8988T (cell line): ENCODE measurements at regions not wholly inside any gene's neighbourhood (a gene's known extent, or its start where the extent isn't known, plus 50 kb on each side); places are given as distances from the start of the nearest gene placed in this dataset.
"Not testable (repeated sequence)": the region's sequence is repeated elsewhere in the genome, so short reads cannot be mapped to it uniquely, and the experiment has no call there.

Experiments
- DNase-seq: peaks from one replicate; pipeline ENCODE4 v3.0.0; 2011

DNA sequence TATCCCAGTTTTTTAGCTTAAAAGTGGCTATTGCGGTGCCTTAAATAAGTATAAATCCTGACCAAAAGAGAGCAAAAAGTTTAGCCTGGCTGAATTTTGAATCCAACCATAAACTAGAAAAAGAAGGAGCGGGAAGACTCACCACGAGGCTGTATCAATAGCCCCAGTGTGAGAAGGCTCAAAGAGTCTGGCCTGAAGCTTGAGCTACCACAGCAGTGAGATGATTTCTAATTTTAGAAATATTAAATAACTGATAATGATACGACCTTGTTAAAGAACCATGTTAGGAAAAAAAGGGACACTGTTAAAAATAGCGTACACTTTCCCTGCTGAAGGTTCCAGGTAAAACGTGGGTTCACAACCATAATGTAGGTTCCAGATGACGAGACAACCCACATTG is 134.1 kb upstream of the ZNF462 start:
- DNase-seq: no peak

GRCh38 chr9:106731910-106732309 is 131.1 kb upstream of the ZNF462 start:
- DNase-seq: no peak

DNA sequence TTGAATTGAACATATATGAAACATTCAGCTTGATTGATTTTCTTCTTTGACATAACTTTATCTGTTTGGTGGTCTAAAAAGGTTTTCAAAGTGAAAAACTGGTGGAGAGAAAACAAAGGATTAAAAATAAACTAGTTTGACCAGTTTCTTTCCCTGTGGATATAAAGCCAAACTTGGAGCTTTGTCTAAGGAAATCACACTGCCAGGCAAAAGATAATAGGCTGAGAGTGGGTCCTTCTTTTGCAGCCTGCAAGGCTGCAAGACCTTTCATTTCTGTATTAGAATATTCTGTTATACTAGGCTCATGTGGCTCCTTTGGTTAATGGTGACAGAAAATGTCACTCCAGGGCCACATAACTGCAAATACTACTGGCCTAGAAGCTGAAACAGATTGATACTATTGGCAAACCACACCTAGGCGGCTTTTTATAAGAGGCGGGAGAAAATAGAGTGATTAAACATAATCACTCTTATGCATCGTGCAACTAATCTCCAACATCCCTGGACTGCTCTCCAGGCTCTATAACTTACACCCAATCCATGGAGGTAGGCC is 129.1 kb upstream of the ZNF462 start:
- DNase-seq: no peak

DNA sequence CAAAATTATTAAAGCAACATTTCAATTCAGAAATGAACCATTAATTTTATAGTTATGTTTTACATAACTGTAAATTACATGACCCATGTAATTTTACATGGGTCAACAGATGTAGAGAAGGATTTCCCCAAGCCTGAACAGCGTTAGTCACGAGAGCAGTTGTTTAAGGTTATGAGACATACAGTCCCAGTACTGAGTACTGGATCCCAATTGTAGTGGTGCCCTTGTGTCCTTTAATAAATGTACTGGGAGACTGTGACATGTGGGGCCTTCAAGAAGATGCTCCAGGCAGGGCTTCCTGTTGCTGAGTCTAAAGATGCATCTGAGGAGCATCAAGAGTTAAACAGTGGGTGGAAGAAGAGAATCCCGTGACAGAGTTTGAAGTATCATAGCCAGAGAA is 125.5 kb upstream of the ZNF462 start:
- DNase-seq: no peak

GRCh38 chr9:106738109-106738508 is 124.9 kb upstream of the ZNF462 start:
- DNase-seq: no peak

DNA sequence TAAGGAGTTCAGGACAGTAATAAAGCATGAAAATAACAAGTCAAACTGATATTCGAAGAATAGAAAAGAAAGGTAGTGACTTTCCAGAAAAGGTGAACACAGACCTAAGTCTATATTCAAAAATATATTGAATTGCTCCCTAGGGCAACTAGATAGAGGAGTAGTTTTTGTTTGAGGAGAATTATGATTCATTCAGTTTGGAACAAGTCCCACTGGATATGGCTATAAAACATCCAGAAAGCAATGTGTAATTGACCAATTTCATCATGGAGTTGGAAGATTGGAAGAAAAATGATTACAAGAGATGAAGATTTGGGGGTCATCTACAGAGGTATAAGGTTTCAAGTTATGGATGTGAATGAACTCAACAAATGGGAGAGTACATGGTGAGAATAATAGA is 117.5 kb upstream of the ZNF462 start:
- no peak for DNase-seq

GRCh38 chr9:106745876-106746275 is 117.1 kb upstream of the ZNF462 start:
- no peak for DNase-seq

GRCh38 chr9:106751681-106752080 is 111.3 kb upstream of the ZNF462 start:
- DNase-seq: no peak

GRCh38 chr9:106752581-106752980 is 110.4 kb upstream of the ZNF462 start:
- no peak for DNase-seq

- DNase-seq: no peak
These were observed 109.8 kb upstream of the ZNF462 start for GRCh38 chr9:106753155-106753671.

GRCh38 chr9:106755736-106756135 is 107.2 kb upstream of the ZNF462 start:
- no peak for DNase-seq

DNA sequence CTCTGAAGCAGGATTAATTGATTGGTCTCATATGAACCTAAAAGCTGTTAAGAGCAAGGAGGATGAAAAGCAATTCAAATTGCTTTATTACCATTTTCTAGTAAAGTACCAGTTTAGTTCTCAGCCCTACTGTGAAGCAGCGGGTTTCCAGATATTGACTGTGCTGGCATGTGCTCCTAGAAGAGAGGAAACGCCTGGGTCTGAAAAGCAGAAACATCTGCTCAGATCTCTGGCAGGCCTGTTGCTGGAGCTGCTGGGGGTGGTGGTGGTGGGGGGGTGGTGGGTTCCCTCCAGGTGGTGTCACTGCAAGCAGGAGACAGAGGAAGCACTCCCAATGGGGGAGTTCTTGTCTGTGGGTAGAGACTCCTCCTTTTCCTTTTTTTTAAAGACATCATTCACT is 105.5 kb upstream of the ZNF462 start:
- no peak for DNase-seq

- DNase-seq: no peak
These were observed 104.1 kb upstream of the ZNF462 start for GRCh38 chr9:106758911-106759310.

DNA sequence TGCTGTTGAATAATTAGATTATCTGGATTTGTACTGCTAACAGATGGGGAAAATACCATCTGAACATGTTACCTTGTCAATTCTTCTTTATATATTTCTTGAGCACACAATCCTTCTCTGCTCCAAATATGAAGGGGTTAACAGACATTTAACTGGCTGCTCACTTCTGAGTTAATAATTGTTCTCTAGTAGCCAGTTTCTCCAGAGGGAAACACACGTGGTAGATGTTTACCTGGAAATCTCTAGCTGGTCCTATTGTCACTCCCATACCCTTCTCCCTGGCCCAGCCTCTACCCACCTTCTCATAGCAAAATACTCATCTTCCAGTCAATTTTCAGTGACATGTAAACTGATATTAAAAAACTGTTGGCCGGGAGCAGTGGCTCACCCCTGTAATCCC is 101.5 kb upstream of the ZNF462 start:
- no peak for DNase-seq

- DNase-seq: no peak
These were observed 96.3 kb upstream of the ZNF462 start for GRCh38 chr9:106766616-106767015.

DNA sequence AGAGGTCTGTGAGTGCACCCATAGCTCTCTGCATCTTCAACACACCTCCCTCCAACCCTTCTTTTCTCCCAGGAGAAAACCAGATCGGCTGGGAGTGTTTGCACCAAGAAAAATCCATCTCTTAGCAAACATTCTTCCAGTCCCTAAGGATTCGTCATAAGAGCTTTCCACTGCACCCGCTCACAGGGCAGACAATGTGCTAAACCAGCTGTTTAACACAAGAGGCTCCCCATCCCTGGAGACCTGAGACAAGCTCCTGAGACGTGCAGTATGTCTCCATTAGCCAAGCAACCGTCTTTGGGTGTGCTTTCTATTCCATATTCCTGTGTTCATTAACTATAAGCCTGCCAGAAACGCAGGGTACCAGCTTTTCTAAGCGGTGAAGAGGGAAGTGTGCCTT is 93.6 kb upstream of the ZNF462 start:
- DNase-seq: no peak

- no peak for DNase-seq
These were observed 91.4 kb upstream of the ZNF462 start for GRCh38 chr9:106771608-106772007.

DNA sequence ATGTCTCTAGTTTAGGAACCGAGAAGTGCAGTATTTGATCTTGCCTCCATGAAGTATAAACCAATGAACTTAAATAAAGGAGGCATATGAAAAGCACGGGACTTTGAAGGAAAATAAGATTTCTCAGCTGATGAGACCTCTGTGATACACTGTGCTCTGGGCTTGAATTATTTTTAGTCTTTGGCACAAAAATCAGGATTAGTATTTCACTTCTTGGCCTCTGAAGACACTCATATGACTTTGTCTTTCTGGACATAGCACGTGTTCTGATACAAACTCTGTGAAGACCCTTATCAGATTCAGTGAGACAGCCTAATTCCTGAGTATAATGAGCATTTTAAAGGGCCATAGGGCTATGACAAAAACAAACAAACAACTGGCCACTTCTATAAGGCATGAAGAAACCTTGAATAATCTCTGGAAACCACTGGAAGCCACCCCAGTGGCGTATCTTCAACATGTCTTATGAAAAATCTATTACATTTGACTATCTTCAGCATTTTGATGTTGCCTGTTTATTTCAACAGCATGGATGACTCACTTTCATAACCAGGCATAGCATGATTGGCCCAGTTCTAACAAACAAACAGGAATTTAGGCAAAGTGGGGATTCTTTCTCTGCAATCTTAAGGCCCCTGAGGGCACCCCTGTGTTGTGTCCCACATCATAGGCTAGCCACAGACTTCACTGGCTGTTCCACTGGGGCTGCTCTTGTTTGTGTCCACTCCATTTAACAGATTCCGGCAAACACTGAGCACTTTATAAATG is 90.3 kb upstream of the ZNF462 start:
- DNase-seq: no peak

- no peak for DNase-seq
These were observed 89.2 kb upstream of the ZNF462 start for GRCh38 chr9:106773750-106774149.

DNA sequence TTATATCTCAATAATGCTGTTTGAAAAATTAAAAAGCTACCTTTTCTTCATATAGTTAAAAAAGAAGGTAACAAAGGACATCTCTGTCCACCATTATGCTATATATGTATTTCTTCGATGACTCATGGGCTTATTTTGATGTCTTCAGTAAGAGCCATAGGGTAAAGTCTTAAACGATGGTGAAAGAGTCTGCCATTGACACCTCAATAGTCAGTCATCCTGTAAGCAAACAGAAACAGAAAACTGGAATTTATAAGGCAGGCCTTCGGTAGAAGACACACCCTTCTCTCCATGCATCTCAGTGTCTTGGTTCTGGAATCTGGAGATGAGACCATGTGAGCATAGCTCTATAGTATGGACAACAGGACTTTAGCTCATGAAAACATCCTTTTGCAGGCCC is 87.0 kb upstream of the ZNF462 start:
- no peak for DNase-seq

DNA sequence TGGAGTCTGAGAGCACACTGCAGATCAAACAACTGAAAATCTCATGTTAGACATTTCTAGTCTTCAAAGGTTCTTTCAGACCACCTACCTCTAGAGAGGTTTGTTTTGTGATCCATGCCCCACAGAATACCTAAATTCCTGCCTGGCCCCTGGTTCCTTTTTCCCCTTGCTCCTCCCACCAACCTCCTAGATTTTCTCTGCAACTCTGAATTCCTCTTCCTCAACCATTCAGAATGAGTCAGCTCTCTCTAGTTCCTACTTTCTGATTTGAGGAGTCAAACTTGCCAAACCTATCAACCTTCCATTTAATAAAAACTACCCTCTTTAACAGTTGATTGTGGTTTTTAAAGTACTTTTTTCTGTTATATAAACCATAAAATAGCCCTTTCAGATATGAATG is 83.2 kb upstream of the ZNF462 start:
- DNase-seq: no peak

GRCh38 chr9:106783121-106783520 is 79.8 kb upstream of the ZNF462 start:
- no peak for DNase-seq

DNA sequence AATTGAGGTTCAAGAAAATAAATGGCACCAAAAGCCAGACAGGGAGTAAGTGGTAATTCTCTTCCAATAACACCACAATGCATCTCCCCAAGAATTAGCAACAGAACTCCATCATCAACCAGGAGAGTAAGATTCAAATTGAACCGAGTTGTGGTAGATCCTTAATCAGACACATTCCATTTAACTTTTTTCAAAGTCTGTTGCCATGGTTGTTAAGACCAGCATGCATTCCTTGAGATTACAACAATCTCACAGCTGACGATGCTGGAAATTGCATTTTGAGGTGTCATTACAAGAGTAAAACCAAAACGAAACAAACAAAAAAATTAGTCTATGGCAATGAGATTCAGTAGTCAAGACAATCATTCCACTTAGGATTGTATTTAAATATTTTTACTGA is 78.9 kb upstream of the ZNF462 start:
- no peak for DNase-seq

DNA sequence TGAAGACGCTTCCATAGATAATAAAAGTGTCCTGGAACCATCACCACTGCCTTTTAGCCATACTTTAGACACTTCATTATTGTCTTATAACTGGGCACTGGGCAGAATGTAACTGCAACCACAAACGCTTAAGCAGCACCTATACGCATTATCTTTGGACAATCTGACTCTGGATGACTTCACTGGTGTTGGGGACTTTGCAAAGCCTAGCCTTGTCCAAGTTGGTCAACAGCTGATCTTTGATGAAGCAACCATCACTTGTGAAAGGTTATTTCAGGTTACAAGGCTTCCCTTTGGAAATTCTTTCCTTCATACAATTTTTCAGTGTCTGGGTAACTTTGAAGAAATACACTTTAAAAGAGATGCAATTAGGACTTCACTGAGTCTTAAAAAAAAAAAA is 77.8 kb upstream of the ZNF462 start:
- no peak for DNase-seq

- DNase-seq: not testable (repeated sequence)
These were observed 74.9 kb upstream of the ZNF462 start for GRCh38 chr9:106788021-106788420.
